ENCODE measurements at regions not wholly inside any gene's neighbourhood (a gene's known extent, or its start where the extent isn't known, plus 50 kb on each side); places are given as distances from the start of the nearest gene placed in this dataset.

GRCh38 chr2:187169864-187170263 lies 278.2 kb downstream of the CALCRL start:
- no peaks in the 10 kb centered on the region for H3K36me3 ChIP-seq (ENCODE audit: control insufficient read depth in 2 of 2, insufficient read depth in 2 of 2, low read length in 1 of 2)
- H3K27ac ChIP-seq (ENCODE audit: control insufficient read depth, insufficient read depth): no peak overlapping the region; the same call in 1 of the 2 replicates
- H3K27me3 ChIP-seq (replicated peaks in 1 of 2; ENCODE audit: control insufficient read depth in 2 of 2, insufficient read depth in 2 of 2, low read length in 1 of 2): no peaks in the 10 kb centered on the region
- ChIA-PET POLR2A (interaction anchor here (1.1 to 1.2 kb wide), 2 partner anchors 13 to 282 kb away, joined by 3 to 8 read pairs; no protein-coding TSS in a partner anchor), CTCF (interaction anchor here (0.9 to 1.6 kb wide), 3 partner anchors 34 to 278 kb away, joined by 3 to 7 read pairs (median 3); partner anchors contain the start of gene CALCRL), RAD21 (ENCODE audit: unreplicated experiment) (interaction anchor here (0.9 to 3.4 kb wide), 4 partner anchors 21 to 278 kb away, joined by 3 to 13 read pairs (median 6); partner anchors contain the start of gene CALCRL), SMC1A (ENCODE audit: uncharacterized antibody, unreplicated experiment) (interaction anchor here (0.5 to 5.0 kb wide), 5 partner anchors 15 to 278 kb away, joined by 3 to 25 read pairs (median 4); partner anchors contain the start of gene CALCRL)
- 41% methylated on average over 3 of the region's 3 CpGs for WGBS (ENCODE audit: insufficient coverage, insufficient replicate concordance, low lambda C conversion rate, missing lambda C conversion rate)
- no peaks in the 10 kb centered on the region for H4K20me1 ChIP-seq (ENCODE audit: control insufficient read depth, insufficient read depth)
- FAIRE-seq: no peak
- no peak overlapping the region for H3K4me3 ChIP-seq
- no peaks in the 10 kb centered on the region for H3K79me2 ChIP-seq (ENCODE audit: control insufficient read depth, insufficient read depth, low read length)
- no peaks in the 10 kb centered on the region; the same call in 2 of the 3 replicates for H3K9me3 ChIP-seq (replicated peaks; ENCODE audit: control insufficient read depth, insufficient read depth, low read length)
- in situ Hi-C loops (cut with MboI): no loop called here
- H2AFZ ChIP-seq (ENCODE audit: control insufficient read depth, low read depth, low read length): no peak overlapping the region; the same call in 1 of the 2 replicates
- peaks cover 27% of the 10 kb centered on the region for H3K4me1 ChIP-seq (ENCODE audit: control insufficient read depth, insufficient read depth, low read length)
- no TSS peak for BruUV-seq (replicated peaks)
- DNase-seq (ENCODE audit: low read depth, low spot score): no peak
- ATAC-seq: peak; percentile 32
- TF ChIP-seq, protein P1, sequence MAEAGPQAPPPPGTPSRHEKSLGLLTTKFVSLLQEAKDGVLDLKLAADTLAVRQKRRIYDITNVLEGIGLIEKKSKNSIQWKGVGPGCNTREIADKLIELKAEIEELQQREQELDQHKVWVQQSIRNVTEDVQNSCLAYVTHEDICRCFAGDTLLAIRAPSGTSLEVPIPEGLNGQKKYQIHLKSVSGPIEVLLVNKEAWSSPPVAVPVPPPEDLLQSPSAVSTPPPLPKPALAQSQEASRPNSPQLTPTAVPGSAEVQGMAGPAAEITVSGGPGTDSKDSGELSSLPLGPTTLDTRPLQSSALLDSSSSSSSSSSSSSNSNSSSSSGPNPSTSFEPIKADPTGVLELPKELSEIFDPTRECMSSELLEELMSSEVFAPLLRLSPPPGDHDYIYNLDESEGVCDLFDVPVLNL (IDR thresholded peaks at IDR 0.05; ENCODE audit: low read depth, low read length): no peak
- no peak for TF ChIP-seq POLR2AphosphoS5 (IDR thresholded peaks at IDR 0.05; ENCODE audit: low read length)
- TF ChIP-seq CBFB (IDR thresholded peaks at IDR 0.05; ENCODE audit: low read depth): no peak
- no peak for TF ChIP-seq TARDBP (IDR thresholded peaks at IDR 0.05; ENCODE audit: borderline replicate concordance)
- TF ChIP-seq ZNF24 (IDR thresholded peaks at IDR 0.05): no peak
- no peak for TF ChIP-seq TCF7 (IDR thresholded peaks at IDR 0.05; ENCODE audit: borderline replicate concordance)
- no peak for TF ChIP-seq NBN (IDR thresholded peaks at IDR 0.05)
- no peak for TF ChIP-seq SMAD5 (IDR thresholded peaks at IDR 0.05; ENCODE audit: low read depth)
- no peak overlapping the region for H3K9ac ChIP-seq (ENCODE audit: control insufficient read depth, insufficient read depth, low read length)
- no peak overlapping the region for H3K4me2 ChIP-seq (ENCODE audit: control insufficient read depth, insufficient read depth)
- intact Hi-C loops (cut with micrococcal nuclease; ENCODE audit: unreplicated experiment): no loop called here

All from GM12878 (cell line).